Colonic mucosa (tissue), 4 donors: ENCODE measurements at regions not wholly inside any gene's neighbourhood (a gene's known extent, or its start where the extent isn't known, plus 50 kb on each side); places are given as distances from the start of the nearest gene placed in this dataset.

Experiments used
- DNase-seq: peaks from one replicate; pipeline ENCODE4 v3.0.0-alpha.2; 2020
- H3K27ac ChIP-seq: fragments of 200-600 bp; one replicate; pipeline ENCODE4 v1.8.0; 2021
- H3K27me3 ChIP-seq: fragments of 200-600 bp; one replicate; pipeline ENCODE4 v1.8.0; 2021
- H3K36me3 ChIP-seq: fragments of 200-600 bp; one replicate; pipeline ENCODE4 v1.8.0; 2021
- H3K4me1 ChIP-seq: fragments of 200-600 bp; one replicate; pipeline ENCODE4 v1.8.0; 2021; ENCODE audit warnings: mild to moderate bottlenecking
- H3K4me3 ChIP-seq: fragments of 200-600 bp; one replicate; pipeline ENCODE4 v1.8.0; 2021
- H3K9ac ChIP-seq, 2 donors: one replicate each; pipeline ENCODE4 v1.7.0; 2013; ENCODE audit warnings: control low read depth in 2 of 2, low read depth in 2 of 2, low read length in 2 of 2
- H3K9me3 ChIP-seq: fragments of 200-600 bp; one replicate; pipeline ENCODE4 v1.8.0; 2021
- CTCF ChIP-seq: fragments of 200-600 bp; IDR thresholded peaks from one replicate; pipeline ENCODE4 v1.8.0; 2022; ENCODE audit warnings: antibody characterized with exemption, mild to moderate bottlenecking
- intact Hi-C: fragments of 100-400 bp; cut with DNase I; formaldehyde crosslinking; loops from one replicate; pipeline ENCODE4 v1.14.1; 2022
- donor health status: healthy.
- donor health status: DM: no; HTN: no; CAD: no.
- donor health status: DM: no; HTN: no; CAD: no.

DNA sequence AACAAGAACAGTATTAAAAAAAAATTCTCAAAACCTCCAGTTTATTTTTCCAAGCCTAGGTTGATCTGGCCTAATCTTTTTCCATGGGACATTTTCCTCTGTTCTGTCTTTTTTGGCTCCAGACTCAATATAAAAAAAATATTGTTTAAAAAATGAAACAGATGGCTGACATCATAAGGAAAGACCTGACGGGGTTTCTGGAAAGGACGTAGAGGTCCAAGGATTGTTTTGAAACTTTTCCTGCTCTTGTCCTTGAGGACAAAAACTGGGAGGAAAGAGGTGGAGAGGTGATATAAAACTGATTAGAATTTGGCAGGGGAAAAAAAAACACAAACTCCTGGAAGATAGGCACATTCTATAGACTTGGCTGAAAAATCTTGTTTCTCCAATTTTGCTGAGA, 211.4 kb upstream of the CDH11 start:
- no peak for TF ChIP-seq CTCF
- no peaks in the 10 kb centered on the region for H3K9me3 ChIP-seq
- no peak overlapping the region for H3K27ac ChIP-seq
- H3K4me3 ChIP-seq: no peak overlapping the region
- no peak for DNase-seq
- H3K4me1 ChIP-seq: no peaks in the 10 kb centered on the region
- no peaks in the 10 kb centered on the region for H3K27me3 ChIP-seq
- intact Hi-C loops: no loop called here
- H3K9ac ChIP-seq: no peak overlapping the region
- H3K36me3 ChIP-seq: no peaks in the 10 kb centered on the region

- Histone ChIP-seq H3K4me3 (no peak overlapping the region), H3K27ac (no peak overlapping the region), H3K9ac (no peak overlapping the region), H3K36me3 (no peaks in the 10 kb centered on the region), H3K9me3 (no peaks in the 10 kb centered on the region), H3K4me1 (no peaks in the 10 kb centered on the region), H3K27me3 (no peaks in the 10 kb centered on the region)
- intact Hi-C loops: no loop called here
- no peak for TF ChIP-seq CTCF
- DNase-seq: no peak
Observed at GRCh38 chr16:65327346-65327745, 205.5 kb upstream of the CDH11 start.

DNA sequence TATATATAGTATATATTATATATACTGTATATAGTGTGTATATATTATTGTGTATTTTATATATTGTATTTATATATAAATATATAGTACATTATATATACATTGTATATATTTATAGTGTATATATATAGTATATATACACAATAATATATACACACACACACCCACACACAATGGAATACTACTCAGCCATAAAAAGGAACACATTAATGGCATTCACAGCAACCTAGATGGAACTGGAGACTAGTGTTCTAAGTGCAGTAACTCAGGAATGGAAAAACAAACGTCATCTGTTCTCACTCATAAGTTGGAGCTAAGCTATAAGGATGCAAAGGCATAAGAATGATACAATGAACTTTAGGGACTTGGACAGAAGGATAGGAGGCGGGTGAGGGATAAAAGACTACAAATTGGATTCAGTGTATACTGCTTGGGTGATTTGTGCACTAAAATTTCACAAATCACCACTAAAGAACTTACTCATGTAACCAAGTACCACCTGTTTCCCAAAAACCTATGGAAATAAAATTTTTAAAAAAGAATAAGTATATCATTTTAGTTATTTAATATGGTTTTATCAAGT, 201.9 kb upstream of the CDH11 start:
- Histone ChIP-seq H3K4me3 (no peak overlapping the region), H3K4me1 (no peaks in the 10 kb centered on the region), H3K9me3 (no peaks in the 10 kb centered on the region), H3K36me3 (no peaks in the 10 kb centered on the region), H3K9ac (no peak overlapping the region), H3K27me3 (no peaks in the 10 kb centered on the region), H3K27ac (no peak overlapping the region)
- TF ChIP-seq CTCF: no peak
- no peak for DNase-seq
- intact Hi-C loops: no loop called here

GRCh38 chr16:65319621-65320231, 197.9 kb upstream of the CDH11 start:
- DNase-seq: no peak
- H3K27ac ChIP-seq: no peak overlapping the region
- H3K27me3 ChIP-seq: no peaks in the 10 kb centered on the region
- H3K9ac ChIP-seq: no peak overlapping the region
- H3K36me3 ChIP-seq: no peaks in the 10 kb centered on the region
- intact Hi-C loops: no loop called here
- H3K9me3 ChIP-seq: no peaks in the 10 kb centered on the region
- no peak overlapping the region for H3K4me3 ChIP-seq
- no peak for TF ChIP-seq CTCF
- H3K4me1 ChIP-seq: no peaks in the 10 kb centered on the region

- no peak for DNase-seq
- Histone ChIP-seq H3K4me3 (no peak overlapping the region), H3K4me1 (no peaks in the 10 kb centered on the region), H3K9me3 (no peaks in the 10 kb centered on the region), H3K27ac (no peak overlapping the region), H3K27me3 (no peaks in the 10 kb centered on the region), H3K36me3 (no peaks in the 10 kb centered on the region), H3K9ac (no peak overlapping the region)
- intact Hi-C loops: no loop called here
- no peak for TF ChIP-seq CTCF
Observed at GRCh38 chr16:65318590-65319257, 196.9 kb upstream of the CDH11 start.
